ENCODE measurements at regions not wholly inside any gene's neighbourhood (a gene's known extent, or its start where the extent isn't known, plus 50 kb on each side); places are given as distances from the start of the nearest gene placed in this dataset.

- no peak for TF ChIP-seq EP300 (IDR thresholded peaks at IDR 0.05; ENCODE audit: borderline replicate concordance)
- TF ChIP-seq CREB1 (IDR thresholded peaks at IDR 0.05; ENCODE audit: low read depth) = no peak
- TF ChIP-seq RAD21 (IDR thresholded peaks at IDR 0.05; ENCODE audit: low read depth) = no peak
- no peak for TF ChIP-seq MAX (IDR thresholded peaks at IDR 0.05)
Measured at GRCh38 chr14:22203036-22203435, 386.0 kb downstream of the DAD1 start.
